CD4-positive, alpha-beta T cell treated with Interleukin-2 at 100 ng/mL for 4 hours (primary cell): ENCODE measurements at regions not wholly inside any gene's neighbourhood (a gene's known extent, or its start where the extent isn't known, plus 50 kb on each side); places are given as distances from the start of the nearest gene placed in this dataset.

ENCODE experiments used
- DNase-seq: peaks from one replicate; pipeline ENCODE4 v3.0.0-alpha.2; 2020; ENCODE audit warnings: low spot score

DNA sequence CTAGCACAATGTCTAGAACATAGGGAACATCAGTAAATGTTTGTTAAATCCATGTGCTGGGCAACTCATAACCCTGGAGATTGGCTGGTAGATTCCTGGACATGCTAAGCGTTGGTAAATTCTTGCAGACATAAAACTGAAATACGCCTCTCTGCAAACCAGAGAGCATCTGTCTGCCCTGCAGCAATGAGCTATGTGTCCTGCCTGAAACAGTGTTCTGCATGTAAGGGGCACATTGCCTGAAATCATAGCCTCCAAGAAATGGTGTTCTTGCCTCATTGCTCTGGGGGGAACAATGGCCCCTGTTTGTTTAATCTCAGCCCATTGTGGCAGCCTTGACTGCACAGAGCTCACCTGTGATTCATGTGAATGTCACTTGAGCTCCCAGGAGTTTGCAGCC, 113.5 kb upstream of the CCL2 start:
- no peak for DNase-seq

DNA sequence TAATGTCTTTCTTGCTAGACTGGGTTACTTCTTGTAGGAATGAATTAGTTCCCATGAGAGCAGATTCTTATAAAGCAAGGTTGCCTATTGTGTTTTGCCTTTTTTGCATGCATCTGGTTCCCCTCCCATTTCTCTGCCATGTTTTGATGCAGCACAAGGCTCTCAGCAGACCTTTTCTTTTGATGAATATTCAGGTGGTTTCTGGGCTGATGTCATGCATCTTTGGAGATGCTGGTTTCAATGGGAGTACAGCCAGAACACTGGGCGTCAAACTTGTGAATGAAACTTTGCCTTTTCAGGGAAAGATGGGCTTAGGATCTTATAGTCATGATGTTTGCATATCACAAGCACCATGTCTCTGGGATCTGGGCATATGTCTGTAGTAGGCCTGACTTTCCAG, 111.7 kb upstream of the CCL2 start:
- no peak for DNase-seq

DNA sequence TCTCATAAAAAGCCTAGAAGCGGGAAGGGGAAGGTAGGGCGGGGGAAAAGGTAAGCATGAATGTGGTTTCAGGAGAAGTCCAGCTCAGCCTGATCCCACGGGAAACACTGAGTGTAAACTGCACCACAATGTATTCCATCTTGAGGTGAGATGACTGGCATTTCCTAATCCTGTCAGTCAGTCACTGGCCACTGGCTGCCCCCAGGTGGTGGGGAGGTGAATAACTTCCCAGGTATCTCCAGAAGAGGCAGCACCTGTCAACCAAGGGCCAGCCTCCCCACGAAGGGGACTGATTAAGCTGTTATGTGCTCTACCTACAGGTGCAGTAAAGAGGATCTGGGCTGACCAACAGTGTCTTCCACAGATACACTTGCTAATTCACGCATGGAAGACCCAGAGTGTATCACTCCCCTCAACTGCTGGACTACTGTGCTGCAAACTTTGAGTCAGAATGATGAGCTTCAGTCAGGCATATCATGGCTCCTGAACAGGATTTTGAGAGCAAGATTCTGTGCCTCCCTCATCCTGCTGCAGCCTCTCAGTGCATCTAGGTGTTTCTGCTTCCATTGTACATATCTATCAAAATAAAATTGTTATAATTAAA, 108.5 kb upstream of the CCL2 start:
- peak; percentile 36 for DNase-seq

DNA sequence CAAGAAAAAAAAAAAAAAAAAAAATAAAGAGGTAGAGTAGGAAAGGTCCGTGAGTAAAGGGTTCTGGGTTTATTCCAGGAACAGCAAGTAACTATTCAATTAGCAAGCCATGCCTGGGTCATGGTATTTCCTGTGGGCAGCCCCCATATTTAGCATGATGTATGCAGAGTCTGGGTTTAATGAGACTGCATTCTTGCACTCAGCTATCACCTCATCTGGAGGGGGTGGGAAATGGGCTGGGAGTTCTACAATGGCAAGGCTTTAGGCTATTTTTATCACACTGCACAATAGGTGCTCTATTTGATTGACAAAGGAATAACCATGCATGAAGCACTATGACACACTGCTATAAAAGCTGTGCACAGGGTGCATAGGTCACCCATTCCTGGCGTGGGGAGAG, 104.0 kb upstream of the CCL2 start:
- no peak for DNase-seq

DNA sequence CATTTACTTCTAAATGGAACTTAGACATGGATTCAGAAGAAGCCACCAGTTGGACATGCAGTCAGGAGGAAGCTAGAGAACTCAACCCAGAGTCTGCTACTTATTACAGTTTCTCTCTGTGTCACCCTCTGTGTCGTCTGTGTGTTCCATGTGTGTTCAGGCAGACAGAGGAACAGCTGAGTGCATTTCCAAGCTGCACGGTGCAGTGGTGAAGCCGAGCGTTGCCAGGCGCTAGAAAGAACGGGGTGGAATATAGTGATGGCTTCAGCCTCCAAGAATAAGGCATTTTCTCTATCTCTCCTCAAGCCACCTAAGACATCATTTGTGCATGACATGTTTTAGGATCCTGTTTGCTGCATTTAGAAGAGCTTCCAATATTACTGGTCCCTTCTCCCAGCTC, 101.1 kb upstream of the CCL2 start:
- DNase-seq, result no peak

DNA sequence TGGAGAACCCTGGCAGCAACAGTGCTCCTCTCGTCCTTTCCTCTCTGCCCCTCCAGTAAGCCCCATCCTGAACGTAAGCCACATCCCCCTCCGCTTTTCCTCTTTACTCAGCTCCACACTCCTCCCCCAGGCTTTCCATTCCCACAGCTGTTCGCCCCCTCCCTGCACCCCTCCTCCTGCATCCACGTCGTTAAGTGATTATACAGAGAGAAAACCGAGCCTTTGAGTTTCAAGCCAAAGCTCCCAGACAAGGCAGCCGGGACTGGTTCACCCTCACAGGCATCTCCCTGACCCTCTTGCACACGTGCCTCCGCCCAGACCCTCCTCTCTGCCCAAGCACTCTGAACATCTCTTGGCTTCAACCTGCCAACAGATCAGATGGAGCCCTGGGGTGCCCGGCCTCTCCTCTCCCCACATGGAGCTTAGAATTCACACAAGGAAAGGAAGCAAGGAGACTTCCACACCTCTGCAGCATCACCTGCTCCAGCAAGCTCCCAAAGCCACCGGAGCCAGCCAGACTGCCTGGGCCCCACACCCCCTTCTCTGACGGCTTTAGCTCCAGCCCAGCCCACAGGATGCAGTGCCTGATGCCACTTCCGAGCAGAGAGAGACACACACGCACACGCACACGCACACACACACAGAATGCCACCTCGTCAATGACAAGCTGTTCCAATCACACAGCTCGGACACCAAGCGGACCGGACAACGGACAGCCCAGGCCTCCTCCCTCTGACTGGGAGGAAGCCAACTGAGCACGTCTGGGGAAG, 99.9 kb upstream of the CCL2 start:
- no peak for DNase-seq

DNA sequence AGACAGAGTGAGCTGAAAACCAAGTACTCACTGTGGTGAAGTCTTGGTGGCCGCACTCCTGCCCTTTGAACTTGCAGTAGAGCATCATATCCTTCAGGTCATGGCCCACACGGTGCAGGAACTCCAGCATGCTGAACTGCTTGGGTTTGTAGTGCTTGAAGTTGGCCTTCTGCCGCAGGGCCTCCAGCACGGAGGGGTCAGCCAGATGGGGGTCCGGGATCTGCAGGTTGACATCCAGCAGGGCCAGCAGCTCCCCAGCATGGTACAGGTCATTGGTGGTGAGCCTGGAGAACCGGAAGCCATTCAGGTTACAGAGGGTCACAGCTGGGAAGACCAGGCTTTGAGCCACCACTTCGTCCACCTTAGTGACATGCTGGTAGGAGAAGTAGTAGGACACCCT, 99.1 kb upstream of the CCL2 start:
- DNase-seq, result no peak

DNA sequence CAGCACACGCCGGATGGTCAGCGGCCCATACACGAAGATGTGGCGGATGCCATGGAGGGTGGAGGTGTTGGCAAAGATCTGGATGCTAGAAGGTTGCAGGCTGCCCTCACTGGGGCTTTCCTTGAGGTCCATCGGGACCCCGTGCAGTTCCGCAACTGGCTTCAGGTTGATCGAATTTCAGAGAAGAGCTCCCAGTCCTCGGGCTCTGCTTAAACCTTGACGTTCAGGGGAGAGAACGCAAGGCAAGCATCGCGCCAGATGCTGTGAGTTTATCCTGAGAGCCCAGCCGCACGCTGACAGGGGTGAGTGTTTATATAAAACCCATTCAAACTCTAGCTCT, 98.7 kb upstream of the CCL2 start:
- DNase-seq, result no peak

DNA sequence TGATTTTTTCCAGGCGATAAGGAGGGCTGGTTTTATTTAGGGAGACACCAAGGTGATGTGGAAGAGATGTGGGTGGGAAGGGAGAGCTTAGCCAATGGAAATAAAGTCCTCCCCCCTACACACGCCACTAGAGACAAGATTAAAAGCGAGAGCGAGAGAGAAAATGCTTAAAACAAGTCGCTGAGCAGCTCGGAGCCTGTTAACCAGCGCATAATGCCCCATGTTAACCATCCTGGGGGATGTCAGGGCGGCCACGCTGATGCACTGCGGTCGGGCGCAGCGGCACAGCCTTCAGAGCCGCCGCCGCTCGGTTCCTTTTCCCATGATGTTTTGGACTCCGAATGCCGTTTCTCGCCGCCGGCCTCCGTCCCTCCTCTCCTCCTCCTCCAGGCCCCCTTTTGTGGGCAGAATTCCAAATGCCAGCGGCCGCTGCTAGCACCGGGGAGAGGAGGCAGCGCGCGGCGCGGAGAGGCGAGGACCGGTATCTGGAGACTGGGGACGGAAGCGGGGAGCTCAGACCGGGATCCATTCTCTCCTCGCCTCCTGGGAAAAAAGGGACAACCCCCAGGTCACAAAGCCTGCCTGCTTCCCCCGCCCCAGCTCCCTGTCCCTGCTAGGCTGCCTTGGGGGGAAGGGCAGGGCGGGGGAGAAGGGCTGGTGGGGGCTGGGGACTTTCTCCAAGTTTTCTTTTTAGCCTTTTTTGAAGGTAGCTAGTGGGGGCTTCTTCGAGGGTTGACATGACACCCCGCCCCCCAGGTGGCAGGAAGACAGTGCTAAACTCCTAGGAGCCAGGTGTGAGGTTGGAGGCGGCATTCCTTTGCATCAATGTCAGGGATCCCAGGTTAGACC, 98.1 kb upstream of the CCL2 start:
- DNase-seq, result no peak

DNA sequence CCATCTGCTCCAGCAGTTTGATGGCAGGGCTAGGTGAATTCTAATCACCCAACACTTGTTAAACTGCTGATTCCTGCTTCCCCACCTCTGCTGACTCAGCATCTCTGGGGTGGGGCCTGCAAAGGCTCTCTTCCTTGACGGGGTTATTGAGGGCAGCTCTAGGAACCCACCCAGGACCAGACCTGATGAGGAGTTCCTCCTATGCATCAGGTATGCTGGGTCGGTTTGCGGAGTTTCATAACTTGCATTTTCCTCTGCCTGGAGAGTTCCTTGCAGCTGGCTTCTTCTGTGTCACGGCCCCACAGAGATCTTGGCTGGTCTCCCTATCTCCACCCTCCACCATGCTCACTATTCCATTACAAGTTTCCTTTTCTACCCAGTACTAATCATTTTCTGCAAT, 93.4 kb upstream of the CCL2 start:
- DNase-seq, result no peak

DNA sequence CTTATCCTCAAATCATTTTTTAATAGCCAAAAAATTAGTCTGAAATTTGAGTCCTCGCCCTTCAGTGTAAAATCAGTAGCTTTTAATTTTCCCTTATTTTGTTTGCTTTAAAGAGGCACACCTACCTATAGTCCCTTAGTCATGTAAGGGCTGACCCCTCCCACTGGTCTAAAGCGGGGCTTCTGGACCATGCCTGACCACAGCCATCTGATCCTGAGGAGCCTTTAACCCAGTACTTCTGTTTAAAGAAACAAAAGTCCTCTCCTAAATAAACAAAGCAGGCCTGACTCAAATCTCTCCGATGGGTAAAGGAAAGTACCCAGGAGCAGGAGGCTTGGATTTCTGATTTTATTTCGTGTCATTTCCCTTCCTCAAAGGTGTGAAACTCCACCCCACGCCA, 92.0 kb upstream of the CCL2 start:
- DNase-seq, result no peak

DNA sequence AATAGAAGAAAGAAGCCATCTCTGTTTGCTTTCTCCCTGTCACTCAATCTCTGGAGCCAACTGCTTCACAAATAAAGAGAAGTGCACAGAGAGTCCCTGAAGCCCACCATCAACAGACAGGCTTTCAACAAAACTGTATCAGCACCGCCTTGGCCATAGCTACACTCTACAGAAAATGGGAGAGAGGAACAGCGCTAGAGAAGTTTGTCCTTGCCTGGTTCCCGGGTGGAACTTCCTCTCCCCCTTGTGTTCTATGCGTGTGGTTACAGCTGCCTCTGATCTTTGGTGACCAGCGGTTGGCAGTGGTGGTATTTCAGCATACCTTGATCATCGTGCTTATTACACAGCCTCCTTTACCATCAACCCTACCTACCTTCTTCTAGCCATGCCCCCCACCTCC, 91.4 kb upstream of the CCL2 start:
- DNase-seq, result no peak

DNA sequence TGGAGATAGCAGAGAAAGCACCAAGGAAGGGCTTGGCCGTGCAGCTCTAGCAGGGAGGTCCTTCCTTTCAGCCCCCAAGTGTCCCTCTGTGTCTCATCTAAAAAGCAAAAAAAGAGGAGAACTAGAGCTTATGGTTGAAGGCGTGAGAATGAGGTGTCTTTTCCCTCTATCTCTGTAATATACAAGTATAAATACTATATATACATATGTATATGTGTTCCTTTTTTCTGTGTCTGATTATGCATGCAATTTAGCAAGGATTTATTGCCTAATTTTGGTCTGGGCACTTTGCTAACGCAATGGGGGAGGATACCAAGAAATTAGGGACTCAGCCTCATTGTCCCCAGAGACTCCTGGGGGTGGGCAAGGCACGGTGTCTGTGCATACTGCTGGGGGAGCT, 90.2 kb upstream of the CCL2 start:
- DNase-seq, result no peak

DNA sequence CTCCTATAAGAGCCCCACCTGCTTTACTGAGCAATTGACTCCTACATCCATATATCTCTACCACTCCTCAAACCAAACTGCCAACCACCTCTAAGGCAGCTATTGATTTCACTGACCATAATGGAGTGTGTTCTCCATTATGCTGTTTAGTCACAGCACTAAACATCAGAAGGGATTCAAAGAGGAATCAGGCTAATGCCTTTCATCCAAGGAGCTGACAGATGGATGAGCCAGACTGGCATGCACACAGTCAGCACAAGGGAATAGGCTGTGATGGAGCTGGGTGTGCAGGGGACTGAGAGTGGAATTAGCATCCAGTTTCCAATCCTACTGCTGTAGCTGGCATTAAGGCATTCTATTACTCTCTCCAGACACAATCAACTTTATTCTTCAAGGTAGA, 88.7 kb upstream of the CCL2 start:
- DNase-seq, result no peak

DNA sequence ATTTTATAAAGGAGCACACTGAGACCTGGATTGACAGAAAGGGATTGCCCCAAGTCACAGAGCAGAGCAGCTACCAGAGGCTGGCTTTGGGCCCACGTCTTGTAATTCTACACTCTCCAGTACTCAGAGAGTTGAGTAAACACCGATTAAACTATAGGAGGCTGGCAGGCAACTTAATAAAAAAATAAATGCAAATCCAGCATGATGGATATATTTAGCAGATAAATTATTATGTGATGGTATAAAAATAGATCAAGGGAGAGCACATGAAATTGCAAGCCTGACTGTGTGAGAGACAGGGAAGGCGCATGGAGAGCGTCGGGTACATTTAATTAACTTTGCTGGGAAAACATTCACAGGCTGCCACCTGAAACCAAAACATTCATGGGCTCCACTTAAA, 87.7 kb upstream of the CCL2 start:
- no peak for DNase-seq

DNA sequence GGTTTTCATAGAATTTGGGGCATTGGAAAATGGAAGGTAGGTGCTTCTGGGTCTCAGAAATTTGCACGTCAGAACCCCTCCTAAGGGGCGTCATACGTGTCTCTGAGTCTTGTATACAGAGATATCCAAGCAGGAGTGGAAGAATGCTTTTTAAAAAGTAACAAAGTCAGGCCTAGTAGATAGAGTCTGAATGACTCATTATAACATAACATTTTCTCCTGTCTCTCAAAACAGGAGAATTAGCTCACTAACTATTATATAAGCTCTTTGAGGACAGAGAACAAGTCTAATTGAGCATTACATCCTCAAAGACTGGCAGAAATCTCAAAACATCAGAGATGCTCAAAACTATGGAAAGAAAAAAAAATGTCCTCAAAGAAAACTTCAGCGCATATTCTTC, 86.1 kb upstream of the CCL2 start:
- no peak for DNase-seq

DNA sequence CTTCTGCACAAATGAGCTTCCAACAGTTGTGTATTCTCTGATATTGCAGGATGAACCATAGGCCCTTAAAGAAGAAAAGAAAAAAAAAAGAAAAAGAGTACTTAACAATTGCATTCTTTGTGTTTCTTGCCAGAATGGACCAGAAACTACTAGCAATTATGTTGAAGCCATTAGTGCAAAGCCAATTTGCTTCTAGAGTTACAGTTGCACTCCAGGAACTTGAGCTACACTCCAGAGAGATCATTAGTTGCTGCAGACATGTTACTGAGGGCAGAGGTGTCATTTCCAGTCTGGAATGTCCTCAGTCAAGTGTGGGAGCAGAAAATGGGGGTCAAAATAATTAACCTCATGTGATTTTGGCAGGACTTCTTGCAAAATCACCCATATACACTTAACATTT, 85.6 kb upstream of the CCL2 start:
- no peak for DNase-seq

DNA sequence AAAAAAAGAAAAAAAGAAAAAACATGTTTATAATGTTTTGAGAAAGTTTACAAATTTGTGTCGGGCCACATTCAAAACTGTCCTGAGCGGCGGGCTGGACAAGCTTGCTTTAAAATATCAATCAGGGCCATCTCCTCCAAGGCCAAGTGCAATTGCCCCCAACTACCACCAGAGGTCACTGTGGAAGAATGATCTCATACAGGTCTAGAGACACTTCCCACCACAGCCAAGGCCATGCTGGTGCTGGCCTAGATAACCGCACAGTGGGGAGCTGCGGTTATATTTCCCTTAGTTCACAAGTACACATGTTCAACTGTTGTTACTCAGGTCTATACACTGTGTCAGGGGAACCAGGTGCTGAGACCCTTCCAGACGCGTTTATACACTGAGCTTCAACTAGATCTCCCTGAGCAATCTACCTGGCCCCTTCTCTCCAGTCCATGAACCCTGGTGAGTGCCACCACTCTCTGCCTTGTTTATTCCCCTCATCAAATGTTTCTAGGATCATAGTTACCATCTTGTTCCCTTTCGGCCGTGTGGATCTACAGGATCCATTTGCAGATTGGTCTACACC, 83.8 kb upstream of the CCL2 start:
- peak; percentile 58 for DNase-seq

DNA sequence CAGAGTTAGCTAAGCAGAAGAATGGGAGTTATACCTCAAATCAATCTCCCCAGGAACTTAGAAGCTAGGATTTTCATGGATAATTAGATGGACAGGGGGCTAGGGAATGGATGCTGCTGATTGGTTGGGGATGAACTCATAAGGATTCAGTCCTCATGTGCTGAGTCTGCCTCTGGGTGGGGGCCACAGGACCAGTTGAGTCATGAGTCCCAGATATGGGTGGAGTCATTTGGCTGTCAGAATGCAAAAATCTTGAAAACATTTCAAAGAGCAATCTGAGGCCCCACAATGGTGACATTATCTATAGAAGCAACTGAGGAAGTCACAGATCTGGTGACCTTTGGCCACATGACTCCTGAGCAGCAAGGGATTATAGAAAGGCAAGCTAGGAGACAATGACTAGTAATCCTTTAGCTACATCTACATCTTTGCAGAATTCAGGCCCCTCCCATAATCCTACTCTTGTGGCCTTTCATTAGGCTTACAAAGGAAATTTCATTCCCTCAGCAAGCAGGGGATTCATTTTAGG, 82.6 kb upstream of the CCL2 start:
- DNase-seq, result no peak

DNA sequence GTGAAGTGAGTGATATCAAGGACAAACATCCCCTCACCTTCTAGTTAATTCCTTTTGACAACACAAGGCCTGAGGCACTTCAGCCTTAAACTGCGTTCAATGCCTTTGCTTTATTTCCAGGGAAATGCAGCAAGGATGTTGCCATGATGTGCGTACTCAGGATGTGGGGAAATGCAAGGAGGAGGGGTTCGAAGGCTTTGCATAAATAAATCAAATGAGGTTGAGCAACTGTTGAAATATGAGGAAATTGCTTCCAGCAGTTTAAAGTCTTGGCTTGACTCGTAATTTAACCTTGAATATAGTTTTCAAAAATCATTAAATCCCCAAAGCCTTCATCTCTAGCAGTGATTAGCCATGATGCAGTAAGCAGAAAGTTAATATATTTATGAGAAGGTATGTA, 81.8 kb upstream of the CCL2 start:
- no peak for DNase-seq

DNA sequence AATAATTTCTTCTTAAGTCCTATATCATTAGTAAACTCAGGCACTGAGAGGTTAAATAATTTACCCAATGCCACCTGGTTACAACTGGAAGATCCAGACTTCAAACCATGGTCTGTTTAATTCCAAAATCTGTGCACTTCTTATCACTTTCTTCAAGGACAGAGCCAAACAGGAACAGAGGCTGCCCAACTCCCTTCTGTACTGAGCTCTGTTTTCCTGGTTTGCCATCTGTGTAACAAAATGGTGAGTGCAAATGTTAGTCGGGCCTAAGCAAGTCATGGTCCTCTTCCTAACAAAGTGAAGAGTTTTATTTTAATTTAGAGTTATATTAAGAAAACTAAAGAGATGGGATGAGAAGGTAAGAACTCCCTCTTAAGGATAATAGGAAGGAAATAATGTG, 80.6 kb upstream of the CCL2 start:
- no peak for DNase-seq

DNA sequence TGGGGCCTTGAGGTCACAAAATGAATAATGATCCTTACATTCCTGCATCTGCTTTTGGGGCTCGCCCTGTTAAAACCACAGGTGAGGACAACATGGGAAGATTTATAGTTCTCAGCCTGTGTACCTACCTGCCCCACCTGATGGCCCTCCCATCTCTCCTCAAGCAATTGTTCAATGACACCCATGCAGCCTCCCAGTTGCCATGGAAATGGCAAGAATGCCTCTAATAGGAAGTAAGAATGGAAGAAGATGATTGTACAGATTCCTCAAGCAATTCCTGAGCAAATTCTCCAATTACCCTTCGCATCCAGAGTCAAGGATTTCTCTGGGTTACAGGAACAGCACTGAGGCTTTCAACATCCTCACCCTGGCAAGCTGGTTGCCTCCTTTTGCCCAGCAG, 78.6 kb upstream of the CCL2 start:
- no peak for DNase-seq

DNA sequence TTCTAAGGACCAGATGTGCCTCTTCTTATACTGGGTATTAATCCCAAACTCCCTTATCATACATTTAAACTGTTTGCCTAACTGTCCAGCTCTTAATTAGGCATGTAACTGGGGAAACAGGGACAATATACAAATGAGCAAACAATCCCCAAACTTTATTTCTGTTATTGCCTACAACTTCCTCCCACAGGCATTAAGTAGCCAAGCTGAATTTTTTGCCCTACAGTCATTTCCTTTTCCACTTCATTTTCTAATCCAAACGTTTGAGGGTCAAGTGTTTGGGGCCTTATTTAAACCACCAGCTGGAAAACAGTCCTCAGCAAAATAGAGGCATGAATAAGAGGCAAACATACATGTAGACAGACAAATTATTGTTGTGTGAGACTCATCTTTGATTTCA, 77.4 kb upstream of the CCL2 start:
- DNase-seq, result no peak
